ENCODE measurements at regions not wholly inside any gene's neighbourhood (a gene's known extent, or its start where the extent isn't known, plus 50 kb on each side); places are given as distances from the start of the nearest gene placed in this dataset.

- Histone ChIP-seq H3K23ac (ENCODE audit: low read length in 2 of 2) (no peak overlapping the region), H3K4ac (ENCODE audit: low read depth in 1 of 2, low read length in 2 of 2) (no peak overlapping the region), H2AFZ (ENCODE audit: low read depth, low read length) (no peak overlapping the region), H4K91ac (ENCODE audit: low read length) (no peak overlapping the region), H3K27ac (ENCODE audit: low read length, poor library complexity, severe bottlenecking) (no peak overlapping the region), H3K4me1 (ENCODE audit: control insufficient read depth, insufficient read depth, low read depth, low read length) (peaks cover 15% of the 10 kb centered on the region), H3K9ac (ENCODE audit: low read length) (no peak overlapping the region), H3K14ac (ENCODE audit: low read length in 2 of 2) (no peak overlapping the region), H2BK120ac (ENCODE audit: low read depth, low read length) (no peak overlapping the region), H2BK15ac (ENCODE audit: low read depth, poor library complexity, severe bottlenecking) (no peak overlapping the region), H3K36me3 (ENCODE audit: control insufficient read depth in 1 of 2, insufficient read depth in 2 of 2, low read depth in 1 of 2, low read length in 2 of 2) (no peaks in the 10 kb centered on the region), H3K79me1 (replicated peaks; ENCODE audit: low read length, poor library complexity, severe bottlenecking) (no peaks in the 10 kb centered on the region), H2BK5ac (ENCODE audit: low read depth, low read length, poor library complexity, severe bottlenecking) (no peak overlapping the region), H3K18ac (ENCODE audit: low read depth in 1 of 2, low read length in 2 of 2) (no peak overlapping the region), H3K27me3 (ENCODE audit: control insufficient read depth in 1 of 2, insufficient read depth in 1 of 2, low read length in 2 of 2) (no peaks in the 10 kb centered on the region), H3K4me2 (ENCODE audit: low read length, poor library complexity, severe bottlenecking) (no peak overlapping the region), H2BK12ac (ENCODE audit: low read length in 2 of 2) (no peak overlapping the region), H4K8ac (ENCODE audit: low read length) (no peak overlapping the region), H2AK5ac (ENCODE audit: low read length, severe bottlenecking) (no peak overlapping the region), H3K4me3 (ENCODE audit: insufficient read depth in 1 of 2, low read depth in 1 of 2, low read length in 2 of 2) (no peak overlapping the region), H3K9me3 (ENCODE audit: control insufficient read depth, low read length) (no peaks in the 10 kb centered on the region)
- 9% methylated on average over 2 of the region's 3 CpGs for WGBS
- DNase-seq, result no peak
Measured at GRCh38 chr2:45253151-45253550, 243.9 kb upstream of the SIX2 start.

GRCh38 chr2:45250176-45250575, 240.9 kb upstream of the SIX2 start:
- H2BK15ac ChIP-seq (ENCODE audit: low read depth, poor library complexity, severe bottlenecking), result no peak overlapping the region

DNA sequence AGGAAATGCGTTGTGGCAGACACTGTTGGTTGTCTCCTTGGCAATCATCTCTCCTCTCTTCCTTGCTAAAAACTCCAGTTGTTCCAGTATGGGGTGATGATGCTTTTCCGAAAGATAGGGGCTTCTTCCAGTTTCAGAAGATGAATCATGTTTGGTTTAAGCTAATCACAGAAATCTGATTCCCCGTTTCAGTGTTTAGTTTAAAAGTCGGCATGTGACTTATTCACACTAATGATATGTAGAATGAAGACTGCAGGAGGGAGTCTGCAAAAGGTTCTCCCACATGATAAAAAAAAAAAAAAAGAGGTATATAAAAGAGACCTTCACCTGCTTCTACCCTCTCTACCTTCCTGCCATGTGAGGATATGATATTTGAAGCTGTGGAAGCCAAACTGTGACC, 239.0 kb upstream of the SIX2 start:
- no peak overlapping the region for H3K23ac ChIP-seq (ENCODE audit: low read length in 2 of 2)
- H3K9ac ChIP-seq (ENCODE audit: low read length), result no peak overlapping the region
- H3K4me1 ChIP-seq (ENCODE audit: control insufficient read depth, insufficient read depth, low read depth, low read length), result no peaks in the 10 kb centered on the region
- H2BK120ac ChIP-seq (ENCODE audit: low read depth, low read length), result no peak overlapping the region
- H2BK12ac ChIP-seq (ENCODE audit: low read length in 2 of 2), result no peak overlapping the region
- H2BK5ac ChIP-seq (ENCODE audit: low read depth, low read length, poor library complexity, severe bottlenecking), result no peak overlapping the region
- WGBS, result 88% methylated on average over 3 of the region's 4 CpGs
- H2AFZ ChIP-seq (ENCODE audit: low read depth, low read length), result no peak overlapping the region
- H3K36me3 ChIP-seq (ENCODE audit: control insufficient read depth in 1 of 2, insufficient read depth in 2 of 2, low read depth in 1 of 2, low read length in 2 of 2), result no peaks in the 10 kb centered on the region
- no peak overlapping the region for H3K27ac ChIP-seq (ENCODE audit: low read length, poor library complexity, severe bottlenecking)
- H3K27me3 ChIP-seq (ENCODE audit: control insufficient read depth in 1 of 2, insufficient read depth in 1 of 2, low read length in 2 of 2), result no peaks in the 10 kb centered on the region
- no peak overlapping the region for H3K18ac ChIP-seq (ENCODE audit: low read depth in 1 of 2, low read length in 2 of 2)
- DNase-seq, result no peak
- no peak overlapping the region for H4K8ac ChIP-seq (ENCODE audit: low read length)
- H3K4ac ChIP-seq (ENCODE audit: low read depth in 1 of 2, low read length in 2 of 2), result no peak overlapping the region
- no peak overlapping the region for H3K4me3 ChIP-seq (ENCODE audit: insufficient read depth in 1 of 2, low read depth in 1 of 2, low read length in 2 of 2)
- no peak overlapping the region for H2AK5ac ChIP-seq (ENCODE audit: low read length, severe bottlenecking)
- H3K4me2 ChIP-seq (ENCODE audit: low read length, poor library complexity, severe bottlenecking), result no peak overlapping the region
- H4K91ac ChIP-seq (ENCODE audit: low read length), result no peak overlapping the region
- no peaks in the 10 kb centered on the region for H3K79me1 ChIP-seq (replicated peaks; ENCODE audit: low read length, poor library complexity, severe bottlenecking)
- H3K14ac ChIP-seq (ENCODE audit: low read length in 2 of 2), result no peak overlapping the region
- H3K9me3 ChIP-seq (ENCODE audit: control insufficient read depth, low read length), result no peaks in the 10 kb centered on the region
- H2BK15ac ChIP-seq (ENCODE audit: low read depth, poor library complexity, severe bottlenecking), result no peak overlapping the region

More at GRCh38 chr2:45250176-45250575, 240.9 kb upstream of the SIX2 start:
- no peak overlapping the region for H2BK120ac ChIP-seq (ENCODE audit: low read depth, low read length)
- H3K9me3 ChIP-seq (ENCODE audit: control insufficient read depth, low read length), result no peaks in the 10 kb centered on the region
- H2BK5ac ChIP-seq (ENCODE audit: low read depth, low read length, poor library complexity, severe bottlenecking), result no peak overlapping the region
- no peak overlapping the region for H3K4me2 ChIP-seq (ENCODE audit: low read length, poor library complexity, severe bottlenecking)
- no peak overlapping the region for H4K8ac ChIP-seq (ENCODE audit: low read length)
- no peak overlapping the region for H3K27ac ChIP-seq (ENCODE audit: low read length, poor library complexity, severe bottlenecking)
- no peak overlapping the region for H2AK5ac ChIP-seq (ENCODE audit: low read length, severe bottlenecking)
- H2BK12ac ChIP-seq (ENCODE audit: low read length in 2 of 2), result no peak overlapping the region
- no peak for DNase-seq
- no peak overlapping the region for H3K14ac ChIP-seq (ENCODE audit: low read length in 2 of 2)
- H3K9ac ChIP-seq (ENCODE audit: low read length), result no peak overlapping the region
- no peaks in the 10 kb centered on the region for H3K27me3 ChIP-seq (ENCODE audit: control insufficient read depth in 1 of 2, insufficient read depth in 1 of 2, low read length in 2 of 2)
- peaks cover 1% of the 10 kb centered on the region for H3K4me1 ChIP-seq (ENCODE audit: control insufficient read depth, insufficient read depth, low read depth, low read length)
- H4K91ac ChIP-seq (ENCODE audit: low read length), result no peak overlapping the region
- H3K4ac ChIP-seq (ENCODE audit: low read depth in 1 of 2, low read length in 2 of 2), result no peak overlapping the region
- H2AFZ ChIP-seq (ENCODE audit: low read depth, low read length), result no peak overlapping the region
- H3K18ac ChIP-seq (ENCODE audit: low read depth in 1 of 2, low read length in 2 of 2), result no peak overlapping the region
- no peaks in the 10 kb centered on the region for H3K36me3 ChIP-seq (ENCODE audit: control insufficient read depth in 1 of 2, insufficient read depth in 2 of 2, low read depth in 1 of 2, low read length in 2 of 2)
- no peak overlapping the region for H3K4me3 ChIP-seq (ENCODE audit: insufficient read depth in 1 of 2, low read depth in 1 of 2, low read length in 2 of 2)
- no peak overlapping the region for H3K23ac ChIP-seq (ENCODE audit: low read length in 2 of 2)
- H3K79me1 ChIP-seq (replicated peaks; ENCODE audit: low read length, poor library complexity, severe bottlenecking), result no peaks in the 10 kb centered on the region

DNA sequence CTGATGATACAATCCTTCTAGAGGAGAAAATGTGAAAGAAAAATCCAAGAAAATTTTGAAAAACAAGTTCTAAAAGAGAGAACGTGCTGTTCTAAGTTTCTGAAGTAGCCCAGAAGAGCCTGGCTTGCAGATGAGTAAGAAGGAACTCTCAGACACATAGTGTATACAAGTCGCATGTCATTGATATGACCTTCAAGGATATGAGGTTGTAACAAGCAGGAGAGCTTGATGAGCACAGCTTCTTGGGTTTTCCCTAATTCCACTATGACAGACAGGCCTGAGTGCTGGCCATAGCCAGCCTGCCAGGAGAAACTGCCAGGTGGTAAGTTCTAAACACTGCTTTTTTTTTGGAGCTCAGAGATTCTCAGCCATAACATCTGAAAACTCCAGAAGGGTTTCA, 235.7 kb upstream of the SIX2 start:
- 43% methylated on average over 2 of the region's 2 CpGs for WGBS
- Histone ChIP-seq H3K36me3 (ENCODE audit: control insufficient read depth in 1 of 2, insufficient read depth in 2 of 2, low read depth in 1 of 2, low read length in 2 of 2) (no peaks in the 10 kb centered on the region), H3K79me1 (replicated peaks; ENCODE audit: low read length, poor library complexity, severe bottlenecking) (no peaks in the 10 kb centered on the region), H3K14ac (ENCODE audit: low read length in 2 of 2) (no peak overlapping the region), H3K4me2 (ENCODE audit: low read length, poor library complexity, severe bottlenecking) (no peak overlapping the region), H3K4ac (ENCODE audit: low read depth in 1 of 2, low read length in 2 of 2) (no peak overlapping the region), H2BK12ac (ENCODE audit: low read length in 2 of 2) (no peak overlapping the region), H3K4me1 (ENCODE audit: control insufficient read depth, insufficient read depth, low read depth, low read length) (peaks cover 5% of the 10 kb centered on the region), H2BK120ac (ENCODE audit: low read depth, low read length) (no peak overlapping the region), H4K91ac (ENCODE audit: low read length) (no peak overlapping the region), H3K27me3 (ENCODE audit: control insufficient read depth in 1 of 2, insufficient read depth in 1 of 2, low read length in 2 of 2) (no peaks in the 10 kb centered on the region), H2BK15ac (ENCODE audit: low read depth, poor library complexity, severe bottlenecking) (no peak overlapping the region), H2BK5ac (ENCODE audit: low read depth, low read length, poor library complexity, severe bottlenecking) (no peak overlapping the region), H3K27ac (ENCODE audit: low read length, poor library complexity, severe bottlenecking) (no peak overlapping the region), H2AK5ac (ENCODE audit: low read length, severe bottlenecking) (no peak overlapping the region), H3K23ac (ENCODE audit: low read length in 2 of 2) (no peak overlapping the region), H3K4me3 (ENCODE audit: insufficient read depth in 1 of 2, low read depth in 1 of 2, low read length in 2 of 2) (no peak overlapping the region), H3K18ac (ENCODE audit: low read depth in 1 of 2, low read length in 2 of 2) (no peak overlapping the region), H3K9me3 (ENCODE audit: control insufficient read depth, low read length) (no peaks in the 10 kb centered on the region), H4K8ac (ENCODE audit: low read length) (no peak overlapping the region), H2AFZ (ENCODE audit: low read depth, low read length) (no peak overlapping the region), H3K9ac (ENCODE audit: low read length) (no peak overlapping the region)
- peak; percentile 52 for DNase-seq
